GM12878 (cell line): ENCODE measurements at regions not wholly inside any gene's neighbourhood (a gene's known extent, or its start where the extent isn't known, plus 50 kb on each side); places are given as distances from the start of the nearest gene placed in this dataset.
"Not testable (repeated sequence)": the region's sequence is repeated elsewhere in the genome, so short reads cannot be mapped to it uniquely, and the experiment has no call there.

ENCODE experiments used
- ATAC-seq: fragments of 200-7000 bp; cut with Tn5 transposase; 3 replicates; pipeline ENCODE4 v1.9.1; 2020; ENCODE audit warnings: mild to moderate bottlenecking, moderate library complexity
- BruUV-seq: library from RNA; stranded (reverse); fragments of 400-500 nt; replicated peaks from 2 replicates; lab custom pipeline; 2021; lab: Mats Ljungman, UMichigan
- CTCF ChIA-PET: fragments of 300-600 bp; sonication (Branson Sonifier 250); formaldehyde crosslinking; extraction: SDS; loops from one replicate; lab custom pipeline; 2021; ENCODE audit warnings: inconsistent platforms; lab: Yijun Ruan, JAX
- POLR2A ChIA-PET: fragments of 350-600 bp; formaldehyde crosslinking; extraction: SDS; loops from one replicate; lab custom pipeline; 2021; ENCODE audit warnings: inconsistent platforms; lab: Charles Lee
- RAD21 ChIA-PET: fragments of 300-600 bp; sonication (Branson Sonifier 250); formaldehyde crosslinking; loops from one replicate; lab custom pipeline; 2023; ENCODE audit warnings: antibody characterized with exemption; ENCODE audit not compliant: unreplicated experiment; lab: Charles Lee
- SMC1A ChIA-PET: fragments of 300-600 bp; sonication (Branson Sonifier 250); formaldehyde crosslinking; loops from one replicate; lab custom pipeline; 2023; ENCODE audit not compliant: unreplicated experiment, uncharacterized antibody; lab: Charles Lee
- DNase-seq: peaks from one replicate; pipeline ENCODE4 v3.0.0-alpha.2; 2011; ENCODE audit warnings: low read depth, low spot score
- FAIRE-seq: peaks from 3 replicates; lab custom pipeline; 2011; peaks lifted over from hg19 to GRCh38; lab: Jason Lieb, UNC
- H2AFZ ChIP-seq: 2 replicates; pipeline ENCODE4 v1.6.0; 2011; ENCODE audit warnings: low read depth, low read length, control low read depth; ENCODE audit not compliant: control insufficient read depth
- H3K27ac ChIP-seq: 2 replicates; pipeline ENCODE4 v1.5.1; 2011; ENCODE audit warnings: control low read depth; ENCODE audit not compliant: control insufficient read depth, insufficient read depth
- H3K27me3 ChIP-seq, 2 experiments: replicated peaks in 1 of 2; 2 replicates each; pipeline versions ENCODE4 v1.6.0 to v1.6.1; 2011; ENCODE audit warnings: low read length in 1 of 2; ENCODE audit not compliant: control insufficient read depth in 2 of 2, insufficient read depth in 2 of 2
- H3K36me3 ChIP-seq, 2 experiments: 2 replicates each; pipeline ENCODE4 v1.5.1; 2011; ENCODE audit warnings: low read length in 1 of 2; ENCODE audit not compliant: control insufficient read depth in 2 of 2, insufficient read depth in 2 of 2
- H3K4me1 ChIP-seq: 2 replicates; pipeline ENCODE4 v1.6.1; 2011; ENCODE audit warnings: mild to moderate bottlenecking, low read length, moderate library complexity, mixed read lengths; ENCODE audit not compliant: control insufficient read depth, insufficient read depth
- H3K4me2 ChIP-seq: 2 replicates; pipeline ENCODE4 v1.6.0; 2011; ENCODE audit warnings: control low read depth; ENCODE audit not compliant: control insufficient read depth, insufficient read depth
- H3K4me3 ChIP-seq: fragments of 200-600 bp; sonication (generic); 2 replicates; pipeline ENCODE4 v1.5.1; 2016
- H3K79me2 ChIP-seq: 2 replicates; pipeline ENCODE4 v1.6.0; 2011; ENCODE audit warnings: low read length; ENCODE audit not compliant: control insufficient read depth, insufficient read depth
- H3K9ac ChIP-seq: 2 replicates; pipeline ENCODE4 v1.8.0; 2011; ENCODE audit warnings: low read length, control low read depth, mixed read lengths; ENCODE audit not compliant: control insufficient read depth, insufficient read depth
- H3K9me3 ChIP-seq: replicated peaks from 3 replicates; pipeline ENCODE4 v1.5.1; 2011; ENCODE audit warnings: mild to moderate bottlenecking, low read length; ENCODE audit not compliant: control insufficient read depth, insufficient read depth
- H4K20me1 ChIP-seq: 2 replicates; pipeline ENCODE4 v1.6.0; 2011; ENCODE audit not compliant: control insufficient read depth, insufficient read depth
- WGBS: methylation state at CpG from one replicate; pipeline ENCODE4 v1.1.6; 2016; ENCODE audit warnings: low lambda C conversion rate; ENCODE audit not compliant: insufficient replicate concordance, insufficient coverage; ENCODE audit errors: missing lambda C conversion rate; 5-methylcytosine and 5-hydroxymethylcytosine counted together
- in situ Hi-C: fragments of 300-500 bp; cut with MboI; formaldehyde crosslinking; loops from 9 replicates; pipeline ENCODE4 v1.14.3; 2018; ENCODE audit warnings: mixed read lengths
- intact Hi-C: fragments of 100-400 bp; cut with micrococcal nuclease; formaldehyde crosslinking; loops from one replicate; pipeline ENCODE4 v1.14.2; 2022; ENCODE audit not compliant: unreplicated experiment

DNA sequence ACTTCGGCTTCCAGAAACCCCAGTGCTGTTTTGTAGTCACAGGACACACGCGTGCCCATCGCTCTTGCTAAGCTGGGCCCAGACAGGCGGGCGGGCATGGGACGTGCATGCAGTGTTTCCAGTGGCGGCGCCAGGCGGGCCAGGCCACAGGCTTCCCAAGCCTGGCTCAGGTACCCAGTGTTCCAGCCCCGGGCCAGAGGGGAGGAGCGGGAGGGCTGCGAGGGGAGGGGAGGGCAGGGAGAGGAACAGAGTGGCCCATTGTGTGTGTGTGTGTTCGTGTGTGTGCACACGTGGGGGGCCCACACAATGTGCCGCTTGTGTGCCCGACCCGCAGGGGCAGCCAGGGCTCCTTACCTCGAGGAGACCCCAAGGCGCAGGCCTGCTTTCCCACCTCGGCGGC is 208.6 kb upstream of the TP53TG3 start:
- POLR2A ChIA-PET, H4K20me1 ChIP-seq, H3K27me3 ChIP-seq, FAIRE-seq, intact Hi-C loops, RAD21 ChIA-PET, SMC1A ChIA-PET, H3K36me3 ChIP-seq, in situ Hi-C loops, DNase-seq, H3K4me3 ChIP-seq, CTCF ChIA-PET, H3K4me2 ChIP-seq, H3K9ac ChIP-seq, H3K4me1 ChIP-seq, H3K9me3 ChIP-seq, ATAC-seq, H3K79me2 ChIP-seq, H2AFZ ChIP-seq, BruUV-seq, H3K27ac ChIP-seq: not testable (repeated sequence)
- WGBS: no CpG with 5 or more reads among the region's 22 CpGs

DNA sequence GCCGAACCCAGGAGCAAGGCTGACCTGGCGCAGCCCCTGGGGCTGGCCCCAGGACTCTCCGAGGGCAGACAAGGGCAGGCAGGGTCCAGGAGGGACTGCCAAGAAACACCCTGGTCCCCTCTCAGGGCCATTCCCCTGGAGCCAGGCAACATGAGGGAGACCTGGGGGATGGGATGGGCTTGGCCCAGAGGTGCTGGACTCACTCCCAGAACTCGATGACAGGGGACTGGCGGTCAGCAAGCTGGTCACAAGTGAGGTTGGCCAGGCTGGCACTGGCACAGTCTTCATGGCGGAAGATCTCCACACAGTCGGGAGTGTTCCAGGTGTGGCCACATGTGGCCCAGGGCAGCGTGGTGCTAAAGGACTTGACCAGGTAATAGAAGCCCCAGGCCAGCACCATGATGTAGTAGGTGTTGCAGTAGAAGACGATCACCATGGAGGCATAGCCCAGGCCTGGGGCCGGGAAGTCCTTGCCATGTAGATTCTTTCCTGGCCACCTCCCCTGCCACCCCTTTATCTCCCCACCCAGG is 206.4 kb upstream of the TP53TG3 start:
- FAIRE-seq, H3K79me2 ChIP-seq, SMC1A ChIA-PET, POLR2A ChIA-PET, H3K4me2 ChIP-seq, BruUV-seq, H4K20me1 ChIP-seq, H3K4me1 ChIP-seq, RAD21 ChIA-PET, H2AFZ ChIP-seq, H3K27me3 ChIP-seq, ATAC-seq, DNase-seq, intact Hi-C loops, H3K4me3 ChIP-seq, H3K36me3 ChIP-seq, in situ Hi-C loops, CTCF ChIA-PET, H3K9me3 ChIP-seq, H3K27ac ChIP-seq, H3K9ac ChIP-seq: not testable (repeated sequence)
- 25% methylated on average over 4 of the region's 10 CpGs for WGBS

DNA sequence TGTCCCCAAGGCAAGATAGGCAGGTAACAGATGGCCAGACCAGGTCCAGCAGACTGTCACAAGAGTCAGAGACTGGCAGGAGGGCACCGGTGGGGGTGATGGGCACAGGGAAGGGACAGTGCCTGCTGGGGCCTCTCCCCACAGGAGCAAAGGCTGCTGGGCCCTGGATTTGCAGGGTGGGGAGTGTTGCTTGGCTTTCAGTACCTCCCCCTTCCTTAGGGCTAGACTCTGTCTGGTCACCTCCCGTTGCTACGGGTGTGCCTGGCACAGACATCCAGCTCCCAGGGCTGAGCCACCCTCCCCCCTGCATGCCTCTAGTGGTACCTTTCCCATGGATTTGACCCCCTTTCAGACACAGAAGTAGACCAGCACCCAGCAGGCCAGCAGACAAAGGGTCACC is 205.7 kb upstream of the TP53TG3 start:
- DNase-seq, RAD21 ChIA-PET, intact Hi-C loops, H3K27me3 ChIP-seq, H3K36me3 ChIP-seq, H3K9me3 ChIP-seq, H4K20me1 ChIP-seq, POLR2A ChIA-PET, SMC1A ChIA-PET, BruUV-seq, CTCF ChIA-PET, H3K4me2 ChIP-seq, H3K9ac ChIP-seq, in situ Hi-C loops, FAIRE-seq, H3K4me1 ChIP-seq, H2AFZ ChIP-seq, H3K27ac ChIP-seq, ATAC-seq, H3K4me3 ChIP-seq, H3K79me2 ChIP-seq: not testable (repeated sequence)
- 45% methylated on average over 2 of the region's 3 CpGs for WGBS

DNA sequence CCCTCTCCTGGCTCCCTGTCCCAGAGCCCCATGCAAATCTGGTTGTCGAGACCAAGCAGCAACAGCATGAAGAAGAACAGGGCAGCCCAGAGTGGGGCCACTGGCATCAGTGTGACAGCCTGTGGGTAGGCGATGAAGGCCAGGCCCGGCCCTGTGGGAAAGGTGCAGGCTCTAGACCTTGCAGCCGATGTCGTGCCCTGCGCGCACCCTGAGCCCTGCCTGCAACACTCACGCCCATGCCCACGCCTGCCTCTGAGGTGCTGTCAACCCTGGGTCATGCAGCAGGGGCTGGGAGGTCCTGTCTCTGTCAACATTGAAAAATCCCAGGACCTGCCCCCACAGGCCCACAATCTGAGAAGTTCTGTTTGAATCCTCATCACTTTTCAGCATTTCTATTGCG is 204.0 kb upstream of the TP53TG3 start:
- H4K20me1 ChIP-seq, RAD21 ChIA-PET, CTCF ChIA-PET, H3K27ac ChIP-seq, H3K9me3 ChIP-seq, H3K4me1 ChIP-seq, H3K4me3 ChIP-seq, H3K27me3 ChIP-seq, ATAC-seq, H3K36me3 ChIP-seq, BruUV-seq, intact Hi-C loops, H3K9ac ChIP-seq, FAIRE-seq, POLR2A ChIA-PET, H3K79me2 ChIP-seq, H2AFZ ChIP-seq, H3K4me2 ChIP-seq, in situ Hi-C loops, SMC1A ChIA-PET, DNase-seq: not testable (repeated sequence)
- WGBS: 39% methylated on average over 7 of the region's 10 CpGs
